Prostate gland (tissue), 2 donors: ENCODE measurements at regions not wholly inside any gene's neighbourhood (a gene's known extent, or its start where the extent isn't known, plus 50 kb on each side); places are given as distances from the start of the nearest gene placed in this dataset.

Experiments
- DNase-seq: peaks from one replicate; pipeline ENCODE4 v3.0.0-alpha.2; 2019; ENCODE audit warnings: low spot score
- H3K27ac ChIP-seq, 2 donors: fragments of 200-600 bp; sonication (generic); 2 replicates each; pipeline ENCODE4 v1.5.1; 2017 to 2019
- H3K27me3 ChIP-seq: fragments of 200-600 bp; sonication (generic); replicated peaks from 2 replicates; pipeline ENCODE4 v1.5.1; 2019; ENCODE audit not compliant: insufficient read depth
- H3K36me3 ChIP-seq, 2 donors: fragments of 200-600 bp; sonication (generic); 1 replicate in 1 of 2; 2 replicates in 1 of 2; pipeline versions ENCODE4 v1.5.1 to v1.8.1; 2017 to 2019
- H3K4me1 ChIP-seq: fragments of 200-600 bp; sonication (generic); replicated peaks from 2 replicates; pipeline ENCODE4 v1.5.1; 2019
- H3K4me3 ChIP-seq, 2 donors: fragments of 200-600 bp; sonication (generic); 2 replicates each; pipeline ENCODE4 v1.5.1; 2017 to 2019
- H3K9me3 ChIP-seq: fragments of 200-600 bp; sonication (generic); 2 replicates; pipeline ENCODE4 v1.5.1; 2017
- CTCF ChIP-seq, 4 experiments: fragments of 200-600 bp in 2 of 4; fragments of 450-650 bp in 2 of 4; sonication (generic) in 2 of 4; IDR thresholded peaks; 1 replicate in 3 of 4; 2 replicates in 1 of 4; pipeline ENCODE4 v1.5.1; 2016 to 2019; ENCODE audit warnings: antibody characterized with exemption in 4 of 4, mild to moderate bottlenecking in 2 of 4, moderate library complexity in 2 of 4
- POLR2A ChIP-seq: fragments of 450-650 bp; IDR thresholded peaks from one replicate; pipeline ENCODE4 v1.6.1; 2016; ENCODE audit warnings: antibody characterized with exemption, mild to moderate bottlenecking
- POLR2AphosphoS5 ChIP-seq: sonication (generic); formaldehyde crosslinking; IDR thresholded peaks from one replicate; pipeline ENCODE4 v1.6.1; 2017; ENCODE audit warnings: antibody characterized with exemption
- WGBS: methylation state at CpG from one replicate; pipeline ENCODE4 v1.1.5; 2018; 5-methylcytosine and 5-hydroxymethylcytosine counted together
- intact Hi-C: fragments of 100-400 bp; cut with DNase I; formaldehyde crosslinking; loops from one replicate; pipeline ENCODE4 v1.14.2; 2022

- TF ChIP-seq POLR2A (no peak), POLR2AphosphoS5 (no peak), CTCF (IDR thresholded peaks at IDR 0.05) (no peak)
- no peaks in the 10 kb centered on the region for H3K4me1 ChIP-seq
- DNase-seq = no peak
- H3K9me3 ChIP-seq = no peaks in the 10 kb centered on the region
- H3K36me3 ChIP-seq = no peaks in the 10 kb centered on the region
- H3K27me3 ChIP-seq = no peaks in the 10 kb centered on the region
- 47% methylated on average over 3 of the region's 3 CpGs for WGBS
- H3K4me3 ChIP-seq = no peak overlapping the region
- intact Hi-C loops = no loop called here
- H3K27ac ChIP-seq = no peak overlapping the region
Observed at GRCh38 chr5:12110629-12111028, 206.4 kb upstream of the CTNND2 start.

- Histone ChIP-seq H3K36me3 (no peaks in the 10 kb centered on the region), H3K27me3 (no peaks in the 10 kb centered on the region), H3K4me3 (no peak overlapping the region), H3K27ac (no peak overlapping the region), H3K9me3 (no peaks in the 10 kb centered on the region), H3K4me1 (no peaks in the 10 kb centered on the region)
- DNase-seq = no peak
- 72% methylated on average over 5 of the region's 5 CpGs for WGBS
- TF ChIP-seq POLR2A = no peak
- TF ChIP-seq CTCF (IDR thresholded peaks at IDR 0.05) = no peak
- TF ChIP-seq POLR2AphosphoS5 = no peak
- intact Hi-C loops = no loop called here
Observed at GRCh38 chr5:12109075-12109688, 204.9 kb upstream of the CTNND2 start.

- H3K27ac ChIP-seq = no peak overlapping the region
- intact Hi-C loops = no loop called here
Observed at GRCh38 chr5:12102151-12102550, 197.9 kb upstream of the CTNND2 start.

GRCh38 chr5:12100542-12100941 lies 196.3 kb upstream of the CTNND2 start:
- intact Hi-C loops = no loop called here
- H3K9me3 ChIP-seq = no peaks in the 10 kb centered on the region
- H3K27me3 ChIP-seq = no peaks in the 10 kb centered on the region
- no peak overlapping the region for H3K27ac ChIP-seq
- H3K4me3 ChIP-seq = no peak overlapping the region
- no peak for DNase-seq
- no peaks in the 10 kb centered on the region for H3K36me3 ChIP-seq
- TF ChIP-seq POLR2AphosphoS5 = no peak
- no peak for TF ChIP-seq POLR2A
- no peak for TF ChIP-seq CTCF (IDR thresholded peaks at IDR 0.05)
- no peaks in the 10 kb centered on the region for H3K4me1 ChIP-seq

More at GRCh38 chr5:12102151-12102550, 197.9 kb upstream of the CTNND2 start:
- no peaks in the 10 kb centered on the region for H3K4me1 ChIP-seq
- DNase-seq = no peak
- H3K36me3 ChIP-seq = no peaks in the 10 kb centered on the region
- no peaks in the 10 kb centered on the region for H3K9me3 ChIP-seq
- no peak overlapping the region for H3K4me3 ChIP-seq
- H3K27me3 ChIP-seq = no peaks in the 10 kb centered on the region
- 73% methylated on average over 3 of the region's 3 CpGs for WGBS
- TF ChIP-seq CTCF (IDR thresholded peaks at IDR 0.05) (no peak), POLR2A (no peak), POLR2AphosphoS5 (no peak)

GRCh38 chr5:12099296-12099695 lies 195.1 kb upstream of the CTNND2 start:
- no peak for TF ChIP-seq CTCF (IDR thresholded peaks at IDR 0.05)
- no peak for TF ChIP-seq POLR2A
- TF ChIP-seq POLR2AphosphoS5 = no peak
- H3K4me1 ChIP-seq = no peaks in the 10 kb centered on the region
- intact Hi-C loops = no loop called here

More at GRCh38 chr5:12099296-12099695, 195.1 kb upstream of the CTNND2 start:
- DNase-seq = no peak
- Histone ChIP-seq H3K27ac (no peak overlapping the region), H3K27me3 (no peaks in the 10 kb centered on the region), H3K4me3 (no peak overlapping the region), H3K9me3 (no peaks in the 10 kb centered on the region), H3K36me3 (no peaks in the 10 kb centered on the region)
- WGBS = 72% methylated on average over 4 of the region's 4 CpGs
